ENCODE measurements at regions not wholly inside any gene's neighbourhood (a gene's known extent, or its start where the extent isn't known, plus 50 kb on each side); places are given as distances from the start of the nearest gene placed in this dataset.

DNA sequence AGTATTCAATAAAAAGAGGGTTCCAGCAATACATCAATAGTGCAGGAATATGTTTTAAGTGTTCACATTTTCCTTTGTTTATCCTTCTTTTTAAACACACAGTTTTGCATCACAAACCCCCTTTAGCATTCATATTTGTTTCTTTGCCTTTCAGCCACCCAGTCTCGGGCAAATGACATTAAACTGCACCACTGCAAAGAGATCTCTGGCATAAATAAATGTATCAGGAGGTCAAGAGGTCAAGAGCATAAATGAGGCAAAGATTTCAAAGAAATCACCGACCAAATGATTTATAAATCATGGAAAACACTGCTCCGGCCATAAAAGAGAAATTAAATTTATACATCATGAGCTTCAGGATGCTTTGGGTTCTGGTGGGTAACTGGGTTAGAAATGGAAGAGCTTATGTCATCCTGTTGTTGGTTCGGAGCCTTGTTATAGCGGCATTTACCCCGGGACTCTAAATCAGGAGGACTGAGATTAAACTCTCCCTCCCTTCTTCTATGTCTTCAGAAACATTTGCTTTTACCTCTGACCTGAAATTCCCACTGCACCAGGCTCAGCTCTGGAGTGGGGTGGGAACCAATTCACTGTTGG, 449.6 kb upstream of the CLINT1 start:
- no peak overlapping the region for H3K4me3 ChIP-seq (ENCODE audit: low read depth, poor library complexity, severe bottlenecking)
- no peak for DNase-seq (ENCODE audit: low spot score in 2 of 2)
- TF ChIP-seq POLR2A (IDR thresholded peaks at IDR 0.05): no peak
- TF ChIP-seq, protein P1, sequence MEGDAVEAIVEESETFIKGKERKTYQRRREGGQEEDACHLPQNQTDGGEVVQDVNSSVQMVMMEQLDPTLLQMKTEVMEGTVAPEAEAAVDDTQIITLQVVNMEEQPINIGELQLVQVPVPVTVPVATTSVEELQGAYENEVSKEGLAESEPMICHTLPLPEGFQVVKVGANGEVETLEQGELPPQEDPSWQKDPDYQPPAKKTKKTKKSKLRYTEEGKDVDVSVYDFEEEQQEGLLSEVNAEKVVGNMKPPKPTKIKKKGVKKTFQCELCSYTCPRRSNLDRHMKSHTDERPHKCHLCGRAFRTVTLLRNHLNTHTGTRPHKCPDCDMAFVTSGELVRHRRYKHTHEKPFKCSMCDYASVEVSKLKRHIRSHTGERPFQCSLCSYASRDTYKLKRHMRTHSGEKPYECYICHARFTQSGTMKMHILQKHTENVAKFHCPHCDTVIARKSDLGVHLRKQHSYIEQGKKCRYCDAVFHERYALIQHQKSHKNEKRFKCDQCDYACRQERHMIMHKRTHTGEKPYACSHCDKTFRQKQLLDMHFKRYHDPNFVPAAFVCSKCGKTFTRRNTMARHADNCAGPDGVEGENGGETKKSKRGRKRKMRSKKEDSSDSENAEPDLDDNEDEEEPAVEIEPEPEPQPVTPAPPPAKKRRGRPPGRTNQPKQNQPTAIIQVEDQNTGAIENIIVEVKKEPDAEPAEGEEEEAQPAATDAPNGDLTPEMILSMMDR (IDR thresholded peaks at IDR 0.05): no peak
- WGBS, 2 donors: 78 to 88% methylated on average over 6 of the region's 6 CpGs
- intact Hi-C loops (cut with DNase I; ENCODE audit: low total_unique reads): no loop called here

DNA sequence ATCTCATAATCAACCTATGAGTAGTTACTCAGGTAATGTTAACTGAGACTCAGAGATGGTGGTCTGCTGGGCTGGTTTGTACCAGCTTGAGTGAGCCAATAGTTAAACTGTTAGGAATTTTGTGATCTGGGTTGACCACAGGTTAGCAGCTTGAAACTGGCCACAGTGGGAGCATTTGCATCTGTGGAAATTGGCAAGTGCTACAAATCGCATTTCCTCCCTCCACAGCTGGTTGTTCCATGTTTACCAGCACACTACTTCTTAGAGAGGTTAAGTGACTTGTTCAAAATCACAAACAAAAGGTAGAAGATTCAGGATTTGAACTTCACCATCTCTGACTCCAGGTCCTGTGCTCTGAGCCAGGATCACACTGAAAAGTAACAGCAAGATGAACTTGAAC, 446.9 kb upstream of the CLINT1 start:
- WGBS, 2 donors: 75 to 78% methylated on average over 1 of the region's 1 CpG
- no peak overlapping the region for H3K4me3 ChIP-seq (ENCODE audit: low read depth, poor library complexity, severe bottlenecking)
- no peak for DNase-seq (ENCODE audit: low spot score in 2 of 2)
- intact Hi-C loops (cut with DNase I; ENCODE audit: low total_unique reads): no loop called here
- TF ChIP-seq POLR2A (IDR thresholded peaks at IDR 0.05): no peak
- TF ChIP-seq, protein P1 (IDR thresholded peaks at IDR 0.05): no peak

DNA sequence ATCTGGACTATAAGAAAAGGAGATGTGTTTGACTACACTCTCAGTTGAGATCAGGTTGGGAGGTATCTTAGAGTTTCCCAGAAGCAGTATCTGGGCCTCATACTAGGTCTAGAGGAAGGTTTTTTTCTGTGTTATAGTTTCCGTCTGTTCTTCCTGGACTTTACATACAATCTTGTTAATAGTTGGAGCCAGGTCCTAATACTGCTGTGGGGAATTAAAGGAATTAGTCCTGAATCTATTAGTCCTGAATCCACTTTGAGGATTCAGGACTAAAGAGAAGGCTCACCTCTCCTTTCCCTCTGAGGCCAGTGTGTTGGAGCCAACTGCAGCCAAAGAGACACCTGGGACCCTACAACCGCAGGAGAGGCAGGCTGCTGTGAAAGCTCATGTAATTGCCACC, 445.7 kb upstream of the CLINT1 start:
- TF ChIP-seq POLR2A (IDR thresholded peaks at IDR 0.05): no peak
- TF ChIP-seq, protein P1 (IDR thresholded peaks at IDR 0.05): no peak
- 82 to 83% methylated on average over 2 of the region's 2 CpGs for WGBS, 2 donors
- no peak for DNase-seq (ENCODE audit: low spot score in 2 of 2)
- H3K4me3 ChIP-seq (ENCODE audit: low read depth, poor library complexity, severe bottlenecking): no peak overlapping the region
- intact Hi-C loops (cut with DNase I; ENCODE audit: low total_unique reads): no loop called here

DNA sequence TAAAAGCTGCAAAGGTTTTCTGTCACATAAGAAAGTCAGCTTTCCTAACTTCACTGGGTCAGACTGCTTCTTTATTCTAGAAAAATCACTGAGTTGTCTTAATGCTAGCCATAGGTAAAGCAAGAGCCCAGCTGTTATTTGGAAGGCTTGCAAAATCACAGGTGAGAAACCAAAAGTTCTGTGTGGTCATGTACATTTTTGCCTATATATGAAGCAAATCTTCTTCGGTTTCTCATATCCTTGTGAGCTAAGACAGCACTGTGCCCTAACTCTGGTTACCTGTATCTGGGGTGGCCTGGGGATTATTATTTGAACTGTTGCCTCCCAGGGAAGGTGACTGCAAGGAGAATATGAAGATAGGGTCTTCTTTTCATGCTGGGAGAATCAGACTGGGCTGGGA, 444.9 kb upstream of the CLINT1 start:
- TF ChIP-seq, protein P1 (IDR thresholded peaks at IDR 0.05): no peak
- no peak for TF ChIP-seq POLR2A (IDR thresholded peaks at IDR 0.05)
- intact Hi-C loops (cut with DNase I; ENCODE audit: low total_unique reads): no loop called here
- H3K4me3 ChIP-seq (ENCODE audit: low read depth, poor library complexity, severe bottlenecking): no peak overlapping the region
- WGBS, 2 donors: 78 to 88% methylated on average over 1 of the region's 1 CpG
- DNase-seq (ENCODE audit: low spot score in 2 of 2): no peak

DNA sequence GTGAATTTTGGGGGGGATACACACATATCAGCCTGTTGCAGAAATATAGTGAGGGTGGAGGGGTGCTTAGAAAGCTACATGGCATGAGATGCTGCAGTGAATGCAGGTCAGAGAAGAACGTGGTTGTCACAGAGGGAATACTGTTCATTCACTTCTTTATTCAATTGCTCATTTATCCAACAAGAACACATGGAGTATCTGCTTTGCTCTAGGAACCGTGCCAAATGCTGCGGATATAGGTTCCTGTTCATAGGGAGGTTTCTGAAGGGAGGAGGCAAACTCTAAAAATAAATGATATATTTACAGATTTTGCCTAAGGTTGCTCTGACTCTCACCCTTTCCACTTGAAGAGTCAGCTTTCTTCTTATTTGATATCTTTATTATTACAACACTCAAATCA, 444.3 kb upstream of the CLINT1 start:
- WGBS, 2 donors: 16 to 28% methylated on average over 3 of the region's 3 CpGs
- no peak for DNase-seq (ENCODE audit: low spot score in 2 of 2)
- intact Hi-C loops (cut with DNase I; ENCODE audit: low total_unique reads): no loop called here
- TF ChIP-seq, protein P1 (IDR thresholded peaks at IDR 0.05): no peak
- TF ChIP-seq POLR2A (IDR thresholded peaks at IDR 0.05): no peak
- H3K4me3 ChIP-seq (ENCODE audit: low read depth, poor library complexity, severe bottlenecking): no peak overlapping the region

DNA sequence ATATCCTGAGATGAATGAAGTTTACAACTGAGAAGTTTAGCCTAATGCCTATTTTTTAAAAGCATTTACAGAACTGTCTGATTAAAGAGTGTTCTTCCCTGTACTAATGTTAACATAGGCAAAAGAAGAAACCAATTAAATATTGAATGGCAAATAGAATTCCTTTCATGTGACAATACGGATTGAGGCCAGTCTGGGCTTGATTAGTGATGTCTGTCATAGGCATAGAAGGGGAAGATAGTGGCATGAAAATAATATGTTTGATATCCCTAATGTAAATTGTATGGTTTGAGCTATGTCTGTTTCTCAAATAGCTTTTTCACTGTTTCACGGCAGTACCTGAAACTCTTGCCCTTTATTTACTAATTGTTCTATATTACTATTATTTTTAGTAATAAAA, 443.1 kb upstream of the CLINT1 start:
- TF ChIP-seq POLR2A (IDR thresholded peaks at IDR 0.05): no peak
- TF ChIP-seq, protein P1 (IDR thresholded peaks at IDR 0.05): no peak
- WGBS, 2 donors: 76 to 85% methylated on average over 2 of the region's 2 CpGs
- H3K4me3 ChIP-seq (ENCODE audit: low read depth, poor library complexity, severe bottlenecking): no peak overlapping the region
- intact Hi-C loops (cut with DNase I; ENCODE audit: low total_unique reads): no loop called here
- DNase-seq (ENCODE audit: low spot score in 2 of 2): no peak

All from lower leg skin (tissue), 4 donors.